HepG2 (cell line): ENCODE measurements at regions not wholly inside any gene's neighbourhood (a gene's known extent, or its start where the extent isn't known, plus 50 kb on each side); places are given as distances from the start of the nearest gene placed in this dataset.

Source experiments
- BHLHE40 ChIP-seq: IDR thresholded peaks from 2 replicates; pipeline ENCODE4 v1.6.1; 2011; ENCODE audit warnings: low read length, improper control_type of control experiment
- CTCF ChIP-seq: sonication (generic); formaldehyde crosslinking; IDR thresholded peaks from 2 replicates; pipeline ENCODE4 v1.5.0; 2020; ENCODE audit warnings: mild to moderate bottlenecking, missing genetic modification reagents, moderate library complexity
- HINFP ChIP-seq: sonication (generic); formaldehyde crosslinking; IDR thresholded peaks from 2 replicates; pipeline ENCODE4 v1.4.0; 2020; ENCODE audit warnings: low read depth, mild to moderate bottlenecking, missing genetic modification reagents
- HNRNPLL ChIP-seq: fragments of 200-400 bp; formaldehyde crosslinking; IDR thresholded peaks from 2 replicates; pipeline ENCODE4 v1.6.1; 2017; ENCODE audit warnings: mild to moderate bottlenecking, low read depth, low read length; ENCODE audit not compliant: poor library complexity, severe bottlenecking
- POLR2A ChIP-seq, 2 experiments: IDR thresholded peaks; 2 replicates each; pipeline ENCODE4 v1.6.1; 2011; ENCODE audit warnings: low read depth in 2 of 2, low read length in 2 of 2, mild to moderate bottlenecking in 1 of 2, moderate library complexity in 1 of 2; ENCODE audit not compliant: insufficient read depth in 1 of 2
- POLR2AphosphoS5 ChIP-seq: IDR thresholded peaks from 2 replicates; pipeline ENCODE4 v1.6.1; 2012; ENCODE audit warnings: low read depth, low read length
- U2AF2 ChIP-seq: fragments of 200-400 bp; formaldehyde crosslinking; IDR thresholded peaks from 2 replicates; pipeline ENCODE4 v1.6.1; 2017; ENCODE audit warnings: low read depth, mild to moderate bottlenecking, low read length
- ZNF343 ChIP-seq: sonication (generic); formaldehyde crosslinking; IDR thresholded peaks from 2 replicates; pipeline ENCODE4 v1.4.0; 2020; ENCODE audit warnings: mild to moderate bottlenecking, missing genetic modification reagents

DNA sequence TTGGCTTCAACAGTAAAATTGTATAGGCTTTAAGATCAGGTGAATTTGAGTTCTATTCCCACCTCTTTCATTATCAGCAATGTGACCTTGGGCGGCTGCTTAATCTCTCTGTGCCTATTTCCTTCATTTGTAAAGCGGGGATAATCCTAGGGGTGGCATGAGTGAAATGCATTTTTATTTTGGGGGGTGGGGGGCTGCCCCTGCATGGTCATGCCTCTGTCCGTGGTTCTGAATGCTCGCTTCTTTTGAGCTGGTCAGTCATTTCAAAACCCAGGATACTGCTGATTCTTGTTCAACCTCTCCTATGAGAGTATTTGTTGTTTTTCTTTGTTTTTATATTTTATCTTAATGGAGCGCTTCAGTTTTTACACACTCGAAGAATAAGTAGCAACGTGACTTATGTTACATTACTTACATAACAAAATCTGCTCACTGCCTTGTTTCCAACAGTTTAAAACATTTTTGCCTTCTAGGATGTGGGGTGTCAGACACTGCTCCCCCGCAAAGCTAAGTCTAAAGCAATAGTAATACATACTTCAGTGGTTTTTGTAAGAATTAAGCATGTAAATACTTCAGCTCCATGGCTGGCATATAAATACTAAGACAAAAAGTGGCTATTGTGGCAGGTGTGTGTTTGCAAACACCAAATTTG is 152.6 kb upstream of the PELI1 start:
- no peak for TF ChIP-seq U2AF2
- TF ChIP-seq HNRNPLL: no peak
- TF ChIP-seq POLR2A (IDR thresholded peaks at IDR 0.05; ENCODE audit: insufficient read depth in 1 of 2, low read depth in 2 of 2, low read length in 2 of 2): no peak
- no peak for TF ChIP-seq BHLHE40
- no peak for TF ChIP-seq HINFP (CRISPR knock-in tag)
- TF ChIP-seq CTCF (CRISPR knock-in tag): no peak
- TF ChIP-seq POLR2AphosphoS5: no peak
- no peak for TF ChIP-seq ZNF343 (CRISPR knock-in tag)
